ENCODE measurements at regions not wholly inside any gene's neighbourhood (a gene's known extent, or its start where the extent isn't known, plus 50 kb on each side); places are given as distances from the start of the nearest gene placed in this dataset.

DNA sequence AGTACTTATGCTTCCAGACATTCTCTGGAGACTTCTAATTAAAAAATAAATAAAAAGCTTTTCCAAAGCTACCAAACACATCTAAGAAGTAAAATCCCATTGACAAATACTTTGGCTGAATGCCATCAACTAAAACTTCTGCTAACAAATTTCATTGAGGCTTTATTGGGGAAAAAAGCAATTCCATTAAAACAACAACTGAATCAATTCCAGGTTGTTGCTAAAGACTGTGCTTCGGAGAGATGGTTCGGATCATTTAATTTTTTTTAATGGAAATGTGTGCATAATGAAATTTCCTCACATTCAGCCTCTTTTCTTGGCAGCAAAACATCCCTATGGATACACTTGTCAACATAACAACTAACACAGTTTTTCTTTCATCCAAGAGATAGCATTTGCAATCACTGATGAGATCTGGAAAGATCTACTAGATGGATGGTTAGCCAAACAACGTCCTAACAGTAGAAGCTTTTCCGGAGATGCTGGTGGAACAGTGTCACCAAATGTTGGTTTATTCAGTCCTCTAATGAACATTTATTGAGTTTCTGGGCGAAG lies 446.1 kb upstream of the FAM98A start:
- no peak for DNase-seq (ENCODE audit: low read depth in 2 of 2, low spot score in 1 of 2)

DNA sequence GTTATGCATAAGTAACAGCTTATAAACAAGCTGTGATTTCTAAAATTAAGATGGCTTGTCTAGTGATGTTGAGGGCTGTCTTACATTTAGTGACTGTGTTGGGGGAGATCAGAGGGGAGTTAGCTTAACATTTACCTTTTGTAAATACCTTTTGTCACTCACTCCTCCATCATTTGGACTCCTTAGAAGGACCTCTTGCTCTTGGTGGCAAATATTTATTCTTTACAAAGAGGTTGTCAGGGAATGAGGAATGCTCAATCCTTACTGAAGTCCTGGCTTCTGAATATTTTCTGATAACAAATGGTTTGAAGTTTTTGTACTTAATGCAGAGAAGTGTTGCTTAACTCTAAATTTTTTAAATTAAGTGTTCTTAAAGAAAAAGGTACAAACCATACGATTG lies 438.8 kb upstream of the FAM98A start:
- DNase-seq (ENCODE audit: low read depth in 2 of 2, low spot score in 1 of 2) = no peak

DNA sequence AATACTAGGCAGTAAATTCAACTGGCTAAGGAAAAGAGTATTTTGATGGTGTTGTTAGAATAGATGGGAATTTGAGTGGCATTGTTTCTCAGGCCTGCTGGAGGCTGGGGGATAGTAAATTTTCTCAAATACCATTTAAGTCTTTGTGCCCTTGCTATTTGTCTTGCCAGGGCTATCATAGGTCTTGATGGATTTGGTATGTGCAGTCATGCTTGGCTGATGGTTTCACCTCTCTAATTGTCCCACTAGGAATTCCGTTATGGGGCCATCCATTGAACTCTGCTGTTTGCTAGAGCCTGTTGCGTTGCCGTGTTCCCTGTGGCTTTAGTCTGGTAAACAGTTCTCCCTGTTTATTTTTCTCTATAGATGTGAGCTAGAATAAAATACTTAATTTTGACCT lies 438.1 kb upstream of the FAM98A start:
- DNase-seq (ENCODE audit: low read depth in 2 of 2, low spot score in 1 of 2) = no peak

DNA sequence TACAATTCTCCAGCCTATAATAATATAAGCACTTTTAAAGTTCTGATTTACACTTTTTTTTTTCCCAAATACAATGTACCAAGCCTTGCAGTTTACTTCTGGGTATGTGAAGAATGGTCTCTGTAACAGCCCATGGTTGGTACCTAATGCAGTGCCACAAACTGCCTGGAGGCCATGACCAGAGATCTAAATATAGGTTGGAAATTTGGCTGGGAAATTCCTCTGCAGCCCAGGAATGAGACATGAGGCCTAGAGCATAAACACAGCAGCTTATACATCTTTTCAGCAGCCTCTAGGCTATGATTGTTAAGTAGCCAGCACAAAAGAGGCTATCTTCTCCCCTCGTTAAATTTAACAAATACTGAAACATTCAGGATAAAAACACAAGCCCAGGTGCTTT lies 432.0 kb upstream of the FAM98A start:
- no peak for DNase-seq (ENCODE audit: low read depth in 2 of 2, low spot score in 1 of 2)

GRCh38 chr2:34030273-34030672 lies 431.2 kb upstream of the FAM98A start:
- no peak for DNase-seq (ENCODE audit: low read depth in 2 of 2, low spot score in 1 of 2)

DNA sequence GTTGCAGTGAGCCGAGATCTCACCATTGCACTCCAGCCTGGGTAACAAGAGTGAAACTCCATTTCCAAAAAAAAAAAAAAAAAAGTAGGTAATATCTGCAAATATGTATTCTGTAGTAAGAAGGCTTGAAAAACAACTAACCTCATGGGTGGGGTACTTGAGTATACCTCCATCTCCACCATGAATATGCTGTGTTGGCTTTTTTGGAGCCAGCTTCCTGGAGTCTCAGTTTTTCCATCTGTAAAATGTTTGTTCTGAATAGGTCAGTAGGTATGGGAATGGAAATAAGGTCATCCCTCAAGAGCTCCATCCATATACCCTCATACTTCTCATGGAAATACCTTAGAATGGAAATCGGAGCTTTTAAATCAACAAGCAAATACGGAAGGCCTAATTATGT lies 430.0 kb upstream of the FAM98A start:
- DNase-seq (ENCODE audit: low read depth in 2 of 2, low spot score in 1 of 2) = no peak

DNA sequence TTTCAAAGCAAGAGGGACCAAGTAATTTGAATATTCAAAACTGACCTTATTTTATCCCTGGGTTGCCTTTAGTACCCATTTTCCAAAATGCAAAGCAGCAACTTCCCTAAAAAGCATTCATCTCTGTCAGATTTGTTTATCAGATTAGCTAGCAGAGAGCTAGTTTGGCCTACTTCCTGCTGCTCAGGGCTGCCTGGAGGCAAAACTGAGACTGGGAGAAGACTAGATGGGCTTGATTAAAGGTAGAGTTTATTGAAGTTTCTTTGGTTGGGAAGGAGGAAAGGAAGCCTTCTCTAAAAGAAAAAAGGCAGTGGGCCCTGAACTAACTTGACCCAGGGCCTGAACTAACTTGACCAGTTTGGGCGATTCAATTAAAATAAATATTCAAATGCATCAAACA lies 426.1 kb upstream of the FAM98A start:
- no peak for DNase-seq (ENCODE audit: low read depth in 2 of 2, low spot score in 1 of 2)

- DNase-seq (ENCODE audit: low read depth in 2 of 2, low spot score in 1 of 2) = no peak
Measured at GRCh38 chr2:34012715-34013302, 413.7 kb upstream of the FAM98A start.

GRCh38 chr2:34011684-34012083 lies 412.6 kb upstream of the FAM98A start:
- DNase-seq (ENCODE audit: low read depth in 2 of 2, low spot score in 1 of 2) = no peak

DNA sequence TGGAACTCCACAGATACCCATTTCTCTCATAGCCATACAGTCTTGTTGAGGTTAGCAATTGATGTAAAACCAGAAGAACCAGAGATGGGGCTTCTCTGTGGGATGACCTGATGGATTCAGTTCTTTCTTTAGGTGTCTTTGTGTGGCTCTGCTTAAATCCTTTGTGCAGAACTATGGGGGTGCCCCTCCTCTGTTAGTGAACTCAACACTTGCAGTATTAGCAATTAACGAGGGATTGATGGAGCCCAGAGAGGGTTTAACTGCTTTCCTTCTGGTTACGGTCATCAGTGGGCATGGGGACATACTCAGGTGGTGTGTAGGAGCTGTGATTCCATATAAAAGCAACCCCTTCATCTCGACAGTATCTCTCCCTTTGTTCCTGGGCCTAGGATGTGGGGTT lies 406.8 kb upstream of the FAM98A start:
- no peak for DNase-seq (ENCODE audit: low read depth in 2 of 2, low spot score in 1 of 2)

- DNase-seq (ENCODE audit: low read depth in 2 of 2, low spot score in 1 of 2) = no peak
Measured at GRCh38 chr2:34004936-34005335, 405.8 kb upstream of the FAM98A start.

GRCh38 chr2:34003795-34004194 lies 404.7 kb upstream of the FAM98A start:
- DNase-seq (ENCODE audit: low read depth in 2 of 2, low spot score in 1 of 2) = no peak

GRCh38 chr2:34001557-34001956 lies 402.5 kb upstream of the FAM98A start:
- no peak for DNase-seq (ENCODE audit: low read depth in 2 of 2, low spot score in 1 of 2)

DNA sequence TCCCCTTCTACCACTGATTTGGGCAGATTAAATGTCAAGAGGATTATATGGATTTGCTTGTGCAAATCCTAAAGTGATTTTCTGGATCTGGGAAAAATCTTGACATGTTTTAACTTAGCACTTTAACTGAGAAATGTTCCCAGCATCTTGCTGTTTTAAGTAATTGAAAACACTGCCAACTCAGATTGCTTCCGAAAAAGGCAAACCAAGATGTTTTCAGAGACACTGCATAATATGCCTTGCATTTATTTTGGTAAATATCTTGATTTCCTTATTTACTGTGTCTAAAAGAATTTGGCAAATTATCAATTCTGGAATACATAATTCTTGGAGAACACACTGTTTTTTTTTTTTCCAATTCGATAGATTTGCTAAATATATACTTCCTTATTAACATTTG lies 385.0 kb upstream of the FAM98A start:
- DNase-seq (ENCODE audit: low read depth in 2 of 2, low spot score in 1 of 2) = no peak

- DNase-seq (ENCODE audit: low read depth in 2 of 2, low spot score in 1 of 2) = no peak
Measured at GRCh38 chr2:33978471-33978870, 379.4 kb upstream of the FAM98A start.

DNA sequence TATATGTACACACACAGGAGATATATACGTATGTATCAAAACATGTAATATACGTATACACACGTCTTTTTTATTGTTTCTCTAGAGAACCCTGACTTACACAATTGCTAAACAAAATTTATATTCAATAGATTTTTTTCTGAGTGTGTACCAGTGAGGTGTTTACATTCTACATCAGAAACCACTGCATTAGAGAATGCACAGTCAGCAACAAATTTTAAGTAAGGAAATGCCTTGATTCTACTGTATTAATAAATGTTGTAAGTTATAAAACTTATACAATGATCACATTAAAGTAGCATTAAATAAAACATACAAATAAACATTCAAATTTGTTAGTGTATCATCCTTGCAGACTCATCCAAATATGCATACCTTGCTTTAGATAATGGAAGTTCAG lies 376.4 kb upstream of the FAM98A start:
- no peak for DNase-seq (ENCODE audit: low read depth in 2 of 2, low spot score in 1 of 2)

DNA sequence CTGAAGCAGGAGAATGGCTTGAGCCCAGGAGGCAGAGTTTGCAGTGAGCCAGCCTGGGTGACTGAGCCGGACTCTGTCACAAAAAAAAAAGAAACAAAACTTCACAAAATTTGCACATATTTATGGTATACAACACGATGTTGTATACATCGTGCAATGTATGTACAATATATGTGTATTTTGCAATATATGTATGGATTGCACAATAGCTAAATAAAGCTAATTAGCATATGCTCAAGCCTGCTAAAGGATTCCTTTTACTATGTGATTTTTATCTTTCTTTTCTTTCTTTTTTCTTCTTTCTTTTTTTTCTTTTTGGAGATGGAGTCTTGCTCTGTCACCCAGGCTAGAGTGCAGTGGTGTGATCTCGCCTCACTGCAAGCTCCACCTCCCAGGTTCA lies 368.0 kb upstream of the FAM98A start:
- no peak for DNase-seq (ENCODE audit: low read depth in 2 of 2, low spot score in 1 of 2)

- DNase-seq (ENCODE audit: low read depth in 2 of 2, low spot score in 1 of 2) = no peak
Measured at GRCh38 chr2:33958591-33958990, 359.5 kb upstream of the FAM98A start.

DNA sequence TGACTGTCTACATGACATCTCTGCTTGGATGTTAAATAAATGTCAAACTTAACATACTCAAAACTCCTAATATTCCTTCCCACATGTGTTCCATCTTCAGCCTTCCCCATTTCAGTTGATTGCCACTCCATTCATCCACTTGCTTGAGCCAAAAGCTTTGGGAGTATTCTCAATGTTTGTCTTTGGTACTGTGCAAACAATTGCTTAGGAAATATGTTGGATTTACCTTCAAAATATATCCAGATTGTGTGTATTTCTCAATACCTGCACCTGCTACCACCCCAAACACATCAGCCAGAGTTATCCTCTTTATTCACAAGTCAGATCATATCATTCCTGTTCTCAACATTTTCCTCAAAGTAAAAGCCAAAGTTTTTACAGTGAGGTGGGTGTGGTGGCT lies 350.3 kb upstream of the FAM98A start:
- no peak for DNase-seq (ENCODE audit: low read depth in 2 of 2, low spot score in 1 of 2)

DNA sequence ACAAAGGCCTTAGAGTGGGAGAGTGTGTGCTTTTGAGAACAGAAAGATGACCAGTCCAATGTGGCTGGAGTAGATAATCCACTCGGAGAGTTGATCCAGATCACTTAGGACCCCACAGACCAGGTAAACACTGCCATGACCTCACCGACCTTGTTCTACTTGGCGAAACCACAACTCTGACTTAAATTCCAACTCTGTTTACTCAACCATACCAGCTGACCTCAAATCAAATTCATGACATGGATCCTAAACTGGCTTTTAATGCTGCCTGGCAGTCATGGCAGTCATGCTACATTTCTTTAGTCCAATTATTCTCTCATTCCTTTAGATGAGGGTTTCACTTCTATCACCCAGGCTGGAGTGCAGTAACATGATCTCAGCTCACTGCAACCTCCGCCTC lies 347.1 kb upstream of the FAM98A start:
- DNase-seq (ENCODE audit: low read depth in 2 of 2, low spot score in 1 of 2) = no peak

DNA sequence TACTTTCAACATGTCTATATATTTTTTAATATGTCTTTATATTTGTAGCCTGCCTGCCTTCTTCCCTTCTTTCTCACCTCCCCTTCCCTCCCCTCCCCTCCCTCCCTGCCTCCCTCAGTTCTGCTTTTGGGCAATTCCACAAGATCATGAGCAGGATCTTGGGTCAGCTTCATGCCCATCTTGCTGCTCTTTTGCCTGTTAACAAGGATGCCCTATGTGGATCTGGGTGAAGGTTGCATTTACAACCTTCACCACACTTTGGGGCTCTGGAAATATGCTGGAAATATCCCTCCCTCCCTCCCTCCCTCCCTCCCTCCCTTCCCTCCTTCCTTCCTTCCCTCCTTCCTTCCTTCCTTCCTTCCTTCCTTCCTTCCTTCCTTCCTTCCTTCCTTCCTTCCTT lies 334.1 kb upstream of the FAM98A start:
- no peak for DNase-seq (ENCODE audit: low read depth in 2 of 2, low spot score in 1 of 2)

- DNase-seq (ENCODE audit: low read depth in 2 of 2, low spot score in 1 of 2) = no peak
Measured at GRCh38 chr2:33931164-33931563, 332.1 kb upstream of the FAM98A start.

DNA sequence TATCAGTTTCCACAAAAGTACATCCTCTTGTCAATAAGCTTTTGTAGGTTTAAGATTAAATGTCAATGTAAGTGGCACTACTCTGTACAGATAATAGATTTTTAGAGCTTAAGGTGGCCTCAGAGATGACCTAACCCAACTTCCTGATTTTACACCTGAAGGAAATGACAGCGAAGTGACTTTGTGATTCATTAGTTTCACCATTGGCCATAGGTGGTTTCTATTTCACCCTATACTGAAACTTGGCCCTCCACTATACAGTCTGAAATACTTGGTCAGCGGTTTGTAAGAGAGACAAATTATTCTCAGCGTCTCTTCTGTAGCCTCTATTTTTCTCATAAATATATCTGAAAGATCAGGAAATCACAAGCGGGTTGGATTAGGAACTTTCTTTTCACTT lies 330.4 kb upstream of the FAM98A start:
- DNase-seq (ENCODE audit: low read depth in 2 of 2, low spot score in 1 of 2) = no peak

- no peak for DNase-seq (ENCODE audit: low read depth in 2 of 2, low spot score in 1 of 2)
Measured at GRCh38 chr2:33927756-33928155, 328.7 kb upstream of the FAM98A start.
